Prostate gland (tissue), 2 donors: ENCODE measurements at regions not wholly inside any gene's neighbourhood (a gene's known extent, or its start where the extent isn't known, plus 50 kb on each side); places are given as distances from the start of the nearest gene placed in this dataset.
"Not testable (repeated sequence)": the region's sequence is repeated elsewhere in the genome, so short reads cannot be mapped to it uniquely, and the experiment has no call there.

Experiments
- CTCF ChIP-seq, 4 experiments: fragments of 200-600 bp in 2 of 4; fragments of 450-650 bp in 2 of 4; sonication (generic) in 2 of 4; IDR thresholded peaks; 1 replicate in 3 of 4; 2 replicates in 1 of 4; pipeline ENCODE4 v1.5.1; 2016 to 2019; ENCODE audit warnings: antibody characterized with exemption in 4 of 4, mild to moderate bottlenecking in 2 of 4, moderate library complexity in 2 of 4
- POLR2A ChIP-seq: fragments of 450-650 bp; IDR thresholded peaks from one replicate; pipeline ENCODE4 v1.6.1; 2016; ENCODE audit warnings: antibody characterized with exemption, mild to moderate bottlenecking
- POLR2AphosphoS5 ChIP-seq: sonication (generic); formaldehyde crosslinking; IDR thresholded peaks from one replicate; pipeline ENCODE4 v1.6.1; 2017; ENCODE audit warnings: antibody characterized with exemption

GRCh38 chr9:41347893-41348292 is 158.8 kb upstream of the ZNG1F start:
- not testable (repeated sequence) for TF ChIP-seq CTCF (IDR thresholded peaks at IDR 0.05); POLR2AphosphoS5; POLR2A
